Keratinocyte (primary cell): ENCODE measurements at regions not wholly inside any gene's neighbourhood (a gene's known extent, or its start where the extent isn't known, plus 50 kb on each side); places are given as distances from the start of the nearest gene placed in this dataset.
A peak's percentile ranks its signal among the peaks of the same experiment; 100 is the strongest.

Source experiments
- EZH2 ChIP-seq: IDR thresholded peaks from one replicate; pipeline ENCODE4 v1.6.1; 2012; ENCODE audit warnings: inconsistent platforms, mild to moderate bottlenecking, low read length, moderate library complexity
- TF ChIP-seq, protein P1 (sequence below), 3 experiments: IDR thresholded peaks in 1 of 3; conservative IDR thresholded peaks in 1 of 3; optimal IDR thresholded peaks in 1 of 3; 2 replicates in 2 of 3; 3 replicates in 1 of 3; pipeline versions ENCODE3 to v1.5.1; 2011; ENCODE audit warnings: low read length in 3 of 3, mild to moderate bottlenecking in 3 of 3, moderate library complexity in 2 of 3, control low read depth in 1 of 3, inconsistent platforms in 1 of 3; ENCODE audit not compliant: insufficient read depth in 2 of 3; ENCODE audit errors: extremely low read depth in 1 of 3

DNA sequence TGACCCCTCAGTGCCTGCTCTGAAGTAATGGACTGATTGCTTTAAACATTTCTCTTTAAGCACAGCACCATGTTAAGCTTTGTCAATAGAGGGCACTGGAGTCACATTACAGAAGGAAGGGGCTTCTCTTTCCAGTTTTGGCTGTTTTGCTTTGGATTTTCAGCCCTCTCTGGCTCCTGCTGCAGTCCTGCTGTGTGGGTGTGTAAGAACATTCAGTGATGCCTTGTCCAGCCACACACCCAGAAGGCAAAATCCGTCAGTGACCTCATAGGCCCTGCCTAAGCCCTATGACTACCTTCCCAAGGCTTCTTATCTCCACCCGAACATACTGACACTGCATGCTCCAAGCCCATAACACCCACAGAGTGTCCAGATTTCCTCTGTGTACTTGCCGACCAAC is 215.3 kb upstream of the CTSO start:
- TF ChIP-seq, protein P1, sequence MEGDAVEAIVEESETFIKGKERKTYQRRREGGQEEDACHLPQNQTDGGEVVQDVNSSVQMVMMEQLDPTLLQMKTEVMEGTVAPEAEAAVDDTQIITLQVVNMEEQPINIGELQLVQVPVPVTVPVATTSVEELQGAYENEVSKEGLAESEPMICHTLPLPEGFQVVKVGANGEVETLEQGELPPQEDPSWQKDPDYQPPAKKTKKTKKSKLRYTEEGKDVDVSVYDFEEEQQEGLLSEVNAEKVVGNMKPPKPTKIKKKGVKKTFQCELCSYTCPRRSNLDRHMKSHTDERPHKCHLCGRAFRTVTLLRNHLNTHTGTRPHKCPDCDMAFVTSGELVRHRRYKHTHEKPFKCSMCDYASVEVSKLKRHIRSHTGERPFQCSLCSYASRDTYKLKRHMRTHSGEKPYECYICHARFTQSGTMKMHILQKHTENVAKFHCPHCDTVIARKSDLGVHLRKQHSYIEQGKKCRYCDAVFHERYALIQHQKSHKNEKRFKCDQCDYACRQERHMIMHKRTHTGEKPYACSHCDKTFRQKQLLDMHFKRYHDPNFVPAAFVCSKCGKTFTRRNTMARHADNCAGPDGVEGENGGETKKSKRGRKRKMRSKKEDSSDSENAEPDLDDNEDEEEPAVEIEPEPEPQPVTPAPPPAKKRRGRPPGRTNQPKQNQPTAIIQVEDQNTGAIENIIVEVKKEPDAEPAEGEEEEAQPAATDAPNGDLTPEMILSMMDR (optimal IDR thresholded peaks at IDR 0.05 in 1 of 3, IDR thresholded peaks at IDR 0.05 in 1 of 3, conservative IDR thresholded peaks at IDR 0.05 in 1 of 3; ENCODE audit: extremely low read depth in 1 of 3, insufficient read depth in 2 of 3, low read length in 3 of 3) = peak; percentile 45 to 67 (median 53)
- no peak for TF ChIP-seq EZH2
